ENCODE measurements at regions not wholly inside any gene's neighbourhood (a gene's known extent, or its start where the extent isn't known, plus 50 kb on each side); places are given as distances from the start of the nearest gene placed in this dataset.

GRCh38 chr2:183859129-183859528 lies 734.9 kb downstream of the NUP35 start:
- dilution Hi-C loops (cut with MboI; ENCODE audit: extremely low pct_ligation_motif_present, low sequenced_read_pairs) = no loop called here
- FAIRE-seq (no peak), DNase-seq (ENCODE audit: low read depth, low spot score) (no peak)
- no peaks in the 10 kb centered on the region for H3K79me2 ChIP-seq (ENCODE audit: control insufficient read depth, insufficient read depth, low read length)
- H3K27ac ChIP-seq (ENCODE audit: control insufficient read depth, insufficient read depth, low read length) = no peak overlapping the region
- H2AFZ ChIP-seq (ENCODE audit: control insufficient read depth, low read length) = no peak overlapping the region
- H4K20me1 ChIP-seq (ENCODE audit: control insufficient read depth, extremely low read depth, insufficient read depth, low read length) = no peaks in the 10 kb centered on the region
- no peaks in the 10 kb centered on the region for H3K9me1 ChIP-seq (ENCODE audit: control insufficient read depth, extremely low read depth, insufficient read depth, low read length)
- no peak overlapping the region for H3K4me3 ChIP-seq (ENCODE audit: control insufficient read depth in 2 of 3, extremely low read depth in 1 of 3, insufficient read depth in 2 of 3, low read depth in 1 of 3, low read length in 3 of 3)
- no peak overlapping the region for H3K4me2 ChIP-seq (ENCODE audit: control insufficient read depth, extremely low read depth, insufficient read depth, low read depth, low read length)
- no peaks in the 10 kb centered on the region for H3K36me3 ChIP-seq (ENCODE audit: control insufficient read depth in 2 of 2, extremely low read depth in 1 of 2, insufficient read depth in 2 of 2, low read length in 2 of 2)
- H3K27me3 ChIP-seq (ENCODE audit: control insufficient read depth, extremely low read depth, insufficient read depth, low read length) = no peaks in the 10 kb centered on the region
- H3K9ac ChIP-seq (ENCODE audit: control insufficient read depth, extremely low read depth, insufficient read depth, low read length) = no peak overlapping the region
- no peaks in the 10 kb centered on the region for H3K4me1 ChIP-seq (ENCODE audit: control insufficient read depth, extremely low read depth, insufficient read depth, low read length)
- TF ChIP-seq EZH2 (IDR thresholded peaks at IDR 0.05; ENCODE audit: low read length) = no peak
- TF ChIP-seq CTCF (optimal IDR thresholded peaks at IDR 0.05 in 1 of 3, IDR thresholded peaks at IDR 0.05 in 1 of 3, conservative IDR thresholded peaks at IDR 0.05 in 1 of 3; ENCODE audit: extremely low read depth in 1 of 3, insufficient read depth in 2 of 3, low read length in 3 of 3) = no peak
- no peaks in the 10 kb centered on the region for H3K9me3 ChIP-seq (ENCODE audit: control insufficient read depth, low read depth, low read length)

GRCh38 chr2:183866666-183867065 lies 731.7 kb upstream of the ZNF804A start:
- Histone ChIP-seq H3K4me2 (ENCODE audit: control insufficient read depth, extremely low read depth, insufficient read depth, low read depth, low read length) (peak overlapping the region; percentile 17), H3K79me2 (ENCODE audit: control insufficient read depth, insufficient read depth, low read length) (no peaks in the 10 kb centered on the region)
- peak; percentile 39 for FAIRE-seq

More at GRCh38 chr2:183866666-183867065, 731.7 kb upstream of the ZNF804A start:
- no peak for TF ChIP-seq CTCF (optimal IDR thresholded peaks at IDR 0.05 in 1 of 3, IDR thresholded peaks at IDR 0.05 in 1 of 3, conservative IDR thresholded peaks at IDR 0.05 in 1 of 3; ENCODE audit: extremely low read depth in 1 of 3, insufficient read depth in 2 of 3, low read length in 3 of 3)
- no peak for TF ChIP-seq EZH2 (IDR thresholded peaks at IDR 0.05; ENCODE audit: low read length)
- peak overlapping the region; percentile 36 for H2AFZ ChIP-seq (ENCODE audit: control insufficient read depth, low read length)
- no peak overlapping the region for H3K27ac ChIP-seq (ENCODE audit: control insufficient read depth, insufficient read depth, low read length)
- no peaks in the 10 kb centered on the region for H3K36me3 ChIP-seq (ENCODE audit: control insufficient read depth in 2 of 2, extremely low read depth in 1 of 2, insufficient read depth in 2 of 2, low read length in 2 of 2)
- H4K20me1 ChIP-seq (ENCODE audit: control insufficient read depth, extremely low read depth, insufficient read depth, low read length) = no peaks in the 10 kb centered on the region
- H3K9me3 ChIP-seq (ENCODE audit: control insufficient read depth, low read depth, low read length) = no peaks in the 10 kb centered on the region
- H3K9me1 ChIP-seq (ENCODE audit: control insufficient read depth, extremely low read depth, insufficient read depth, low read length) = no peaks in the 10 kb centered on the region
- H3K4me1 ChIP-seq (ENCODE audit: control insufficient read depth, extremely low read depth, insufficient read depth, low read length) = peaks cover 20% of the 10 kb centered on the region
- no peak for DNase-seq (ENCODE audit: low read depth, low spot score)
- no peak overlapping the region for H3K4me3 ChIP-seq (ENCODE audit: control insufficient read depth in 2 of 3, extremely low read depth in 1 of 3, insufficient read depth in 2 of 3, low read depth in 1 of 3, low read length in 3 of 3)
- H3K9ac ChIP-seq (ENCODE audit: control insufficient read depth, extremely low read depth, insufficient read depth, low read length) = no peak overlapping the region
- H3K27me3 ChIP-seq (ENCODE audit: control insufficient read depth, extremely low read depth, insufficient read depth, low read length) = no peaks in the 10 kb centered on the region
- dilution Hi-C loops (cut with MboI; ENCODE audit: extremely low pct_ligation_motif_present, low sequenced_read_pairs) = no loop called here

Measured in keratinocyte (primary cell).